Upper lobe of left lung (tissue), 6 donors: ENCODE measurements at regions not wholly inside any gene's neighbourhood (a gene's known extent, or its start where the extent isn't known, plus 50 kb on each side); places are given as distances from the start of the nearest gene placed in this dataset.

ENCODE experiments used
- ATAC-seq, 2 donors: fragments of 200-7000 bp; cut with Tn5 transposase; one replicate each; pipeline ENCODE4 v1.9.1; 2022; ENCODE audit warnings: mild to moderate bottlenecking in 2 of 2, moderate library complexity in 2 of 2; ENCODE audit not compliant: low FRiP score in 2 of 2
- DNase-seq, 2 donors: peaks; one replicate each; pipeline ENCODE4 v3.0.0-alpha.2; 2019 to 2020
- H3K27ac ChIP-seq, 4 donors: fragments of 200-600 bp; sonication (generic); one replicate each; pipeline ENCODE4 v1.5.1; 2016 to 2019
- H3K27me3 ChIP-seq, 4 donors: fragments of 200-600 bp; sonication (generic); one replicate each; pipeline ENCODE4 v1.5.1; 2017 to 2019
- H3K36me3 ChIP-seq, 4 donors: fragments of 200-600 bp; sonication (generic); one replicate each; pipeline ENCODE4 v1.5.1; 2016 to 2019
- H3K4me1 ChIP-seq, 4 donors: fragments of 200-600 bp; sonication (generic); one replicate each; pipeline ENCODE4 v1.5.1; 2018 to 2019
- H3K4me3 ChIP-seq, 4 donors: fragments of 200-600 bp; sonication (generic); one replicate each; pipeline ENCODE4 v1.5.1; 2017 to 2019; ENCODE audit warnings: mild to moderate bottlenecking in 2 of 4, moderate library complexity in 1 of 4
- H3K9me3 ChIP-seq, 4 donors: fragments of 200-600 bp; sonication (generic); one replicate each; pipeline ENCODE4 v1.5.1; 2018 to 2019
- EP300 ChIP-seq, 4 donors: sonication (generic); formaldehyde crosslinking; IDR thresholded peaks; one replicate each; pipeline ENCODE4 v1.5.1; 2017; ENCODE audit warnings: antibody characterized with exemption in 4 of 4, control low read depth in 2 of 4
- POLR2A ChIP-seq, 4 donors: fragments of 450-650 bp; IDR thresholded peaks; one replicate each; pipeline ENCODE4 v1.5.1; 2016 to 2017; ENCODE audit warnings: antibody characterized with exemption in 4 of 4, mild to moderate bottlenecking in 2 of 4
- POLR2AphosphoS5 ChIP-seq, 2 donors: sonication (generic); formaldehyde crosslinking; IDR thresholded peaks; one replicate each; pipeline ENCODE4 v1.5.1; 2017; ENCODE audit warnings: antibody characterized with exemption in 2 of 2
- WGBS, 2 donors: methylation state at CpG; one replicate each; pipeline ENCODE4 v1.1.5; 2017 to 2018; 5-methylcytosine and 5-hydroxymethylcytosine counted together
- TF ChIP-seq, protein P1 (sequence below), 6 experiments: fragments of 450-650 bp in 4 of 6; fragments of 200-600 bp in 2 of 6; sonication (generic) in 2 of 6; IDR thresholded peaks; one replicate each; pipeline ENCODE4 v1.5.1; 2016 to 2019; ENCODE audit warnings: antibody characterized with exemption in 6 of 6
- donor health status: DM: no; HTN: no; CAD: no; lungs with moderate emphysema.
- donor health status: DM: no; HTN: yes; CAD: no; lungs with severe emphysema.

DNA sequence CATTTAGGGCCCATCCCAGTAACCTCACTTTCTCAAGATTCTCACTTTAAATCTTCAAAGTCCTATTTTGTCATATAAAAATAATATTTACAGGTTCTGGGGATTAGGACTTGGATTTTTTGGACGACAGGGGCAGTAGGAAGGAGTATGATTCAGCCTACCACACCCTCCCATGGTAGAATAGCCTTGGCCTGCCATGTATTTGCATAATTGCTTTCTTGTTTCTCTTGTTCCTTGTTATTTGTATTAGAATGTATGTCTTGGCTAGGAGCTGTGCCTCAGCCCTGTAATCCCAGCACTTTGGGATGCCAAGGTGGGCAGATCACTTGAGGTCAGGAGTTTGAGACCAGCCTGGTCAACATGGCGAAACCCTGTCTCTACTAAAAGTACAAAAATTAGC, 92.5 kb downstream of the ELAPOR2 start:
- Histone ChIP-seq H3K4me3 (no peak overlapping the region), H3K27me3 (no peaks in the 10 kb centered on the region), H3K27ac (no peak overlapping the region), H3K4me1 (peaks cover 0 to 9% (median 2%) of the 10 kb centered on the region in 4 donors), H3K36me3 (no peaks in the 10 kb centered on the region), H3K9me3 (no peaks in the 10 kb centered on the region)
- TF ChIP-seq POLR2A (IDR thresholded peaks at IDR 0.05) (no peak), EP300 (IDR thresholded peaks at IDR 0.05) (no peak), POLR2AphosphoS5 (IDR thresholded peaks at IDR 0.05) (no peak)
- TF ChIP-seq, protein P1, sequence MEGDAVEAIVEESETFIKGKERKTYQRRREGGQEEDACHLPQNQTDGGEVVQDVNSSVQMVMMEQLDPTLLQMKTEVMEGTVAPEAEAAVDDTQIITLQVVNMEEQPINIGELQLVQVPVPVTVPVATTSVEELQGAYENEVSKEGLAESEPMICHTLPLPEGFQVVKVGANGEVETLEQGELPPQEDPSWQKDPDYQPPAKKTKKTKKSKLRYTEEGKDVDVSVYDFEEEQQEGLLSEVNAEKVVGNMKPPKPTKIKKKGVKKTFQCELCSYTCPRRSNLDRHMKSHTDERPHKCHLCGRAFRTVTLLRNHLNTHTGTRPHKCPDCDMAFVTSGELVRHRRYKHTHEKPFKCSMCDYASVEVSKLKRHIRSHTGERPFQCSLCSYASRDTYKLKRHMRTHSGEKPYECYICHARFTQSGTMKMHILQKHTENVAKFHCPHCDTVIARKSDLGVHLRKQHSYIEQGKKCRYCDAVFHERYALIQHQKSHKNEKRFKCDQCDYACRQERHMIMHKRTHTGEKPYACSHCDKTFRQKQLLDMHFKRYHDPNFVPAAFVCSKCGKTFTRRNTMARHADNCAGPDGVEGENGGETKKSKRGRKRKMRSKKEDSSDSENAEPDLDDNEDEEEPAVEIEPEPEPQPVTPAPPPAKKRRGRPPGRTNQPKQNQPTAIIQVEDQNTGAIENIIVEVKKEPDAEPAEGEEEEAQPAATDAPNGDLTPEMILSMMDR (IDR thresholded peaks at IDR 0.05): no peak
- no peak for ATAC-seq
- 77 to 79% methylated on average over 2 of the region's 2 CpGs for WGBS, 2 donors
- DNase-seq: no peak

DNA sequence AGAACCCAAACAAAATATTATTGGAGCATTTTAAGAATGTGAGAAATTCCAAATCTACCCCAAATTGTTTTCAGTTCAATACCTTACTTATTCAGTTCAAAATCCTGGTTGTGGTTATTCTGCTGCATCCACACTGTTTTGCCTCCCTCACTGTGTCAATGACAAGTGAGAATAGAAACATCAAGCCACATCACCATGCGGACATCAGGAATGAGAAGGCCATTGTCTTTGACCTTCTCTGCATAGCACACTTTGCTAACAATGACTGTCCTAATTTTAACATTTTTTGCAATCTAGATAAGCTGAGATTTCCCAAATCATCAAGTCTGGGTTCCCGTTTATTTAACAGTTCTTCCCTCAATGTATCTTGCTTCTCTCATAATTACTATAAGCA, 93.7 kb downstream of the ELAPOR2 start:
- Histone ChIP-seq H3K27ac (no peak overlapping the region), H3K36me3 (no peaks in the 10 kb centered on the region), H3K4me1 (peaks cover 0 to 9% (median 2%) of the 10 kb centered on the region in 4 donors), H3K9me3 (no peaks in the 10 kb centered on the region), H3K4me3 (no peak overlapping the region), H3K27me3 (no peaks in the 10 kb centered on the region)
- TF ChIP-seq EP300 (IDR thresholded peaks at IDR 0.05) (no peak), POLR2AphosphoS5 (IDR thresholded peaks at IDR 0.05) (no peak), POLR2A (IDR thresholded peaks at IDR 0.05) (no peak)
- TF ChIP-seq, protein P1 (IDR thresholded peaks at IDR 0.05): no peak
- ATAC-seq (no peak), DNase-seq (no peak)
- WGBS, 2 donors: 82 to 93% methylated on average over 2 of the region's 2 CpGs

DNA sequence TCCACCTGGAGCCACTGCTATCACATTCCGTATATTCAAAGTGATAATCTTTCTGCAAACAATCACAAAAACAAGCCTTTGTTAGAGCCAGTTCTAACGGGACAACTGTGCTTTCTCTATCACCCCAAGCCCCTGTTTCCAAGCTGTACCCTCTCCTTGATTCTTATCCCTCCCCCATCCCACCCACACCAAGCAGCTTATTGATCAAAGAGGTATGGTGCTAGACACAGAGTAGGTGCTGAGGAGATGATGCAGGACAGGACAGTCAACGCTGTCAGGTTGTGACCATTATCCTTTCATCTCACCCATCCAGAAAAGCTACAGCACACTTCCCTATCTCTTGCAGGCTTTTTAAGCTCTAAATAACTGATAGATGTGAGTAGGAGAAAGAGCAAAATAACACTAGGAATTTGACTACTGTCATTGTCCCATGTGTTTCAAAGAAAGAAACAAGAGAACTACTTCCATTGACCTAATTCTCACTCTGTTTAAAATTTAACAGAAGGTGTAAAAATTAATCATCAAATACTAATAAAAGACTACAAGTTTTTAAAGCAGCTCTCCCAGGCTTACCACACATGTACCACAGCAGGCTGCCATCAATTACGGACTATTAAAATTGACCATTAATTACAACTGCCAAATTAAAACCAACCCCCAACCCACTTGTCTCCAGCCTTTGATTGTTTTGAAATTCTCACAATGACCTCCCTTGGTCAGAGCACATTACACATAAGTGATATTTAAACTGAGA, 94.3 kb downstream of the ELAPOR2 start:
- WGBS, 2 donors: 75 to 80% methylated on average over 4 of the region's 4 CpGs
- Histone ChIP-seq H3K27me3 (no peaks in the 10 kb centered on the region), H3K9me3 (no peaks in the 10 kb centered on the region), H3K27ac (no peak overlapping the region), H3K36me3 (no peaks in the 10 kb centered on the region), H3K4me1 (peaks cover 0 to 9% (median 2%) of the 10 kb centered on the region in 4 donors), H3K4me3 (no peak overlapping the region)
- DNase-seq (no peak), ATAC-seq (no peak)
- TF ChIP-seq EP300 (IDR thresholded peaks at IDR 0.05) (no peak), POLR2A (IDR thresholded peaks at IDR 0.05) (no peak), POLR2AphosphoS5 (IDR thresholded peaks at IDR 0.05) (no peak)
- TF ChIP-seq, protein P1 (IDR thresholded peaks at IDR 0.05): no peak

DNA sequence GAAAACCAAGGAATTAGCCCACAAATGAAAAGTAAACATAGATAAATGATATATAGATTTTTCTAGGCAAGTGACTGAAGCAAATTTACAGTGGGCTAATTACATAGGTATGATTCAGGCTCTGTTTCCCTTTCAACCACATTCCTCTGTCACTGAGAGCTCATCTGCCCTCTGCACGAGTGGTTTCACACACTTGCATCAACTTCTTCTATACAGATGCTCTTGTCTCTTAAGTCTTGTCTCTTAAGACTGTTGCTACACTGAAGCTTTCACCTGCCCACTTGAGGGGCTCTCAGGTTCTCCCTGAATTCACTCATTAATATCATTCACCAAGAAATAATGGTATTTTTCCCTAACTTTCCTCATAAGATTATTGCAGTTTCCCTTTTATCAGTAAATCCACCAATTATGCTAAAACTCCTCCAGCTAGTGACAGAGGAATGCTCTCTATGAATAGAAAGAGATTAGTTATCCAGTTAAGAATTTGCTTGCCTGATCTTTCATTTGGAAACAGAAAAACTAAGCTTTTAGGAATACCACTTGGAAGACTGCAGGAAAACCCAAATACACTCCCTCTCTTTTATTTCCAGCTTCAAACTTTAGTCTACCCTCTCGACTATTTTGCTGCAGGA, 95.7 kb downstream of the ELAPOR2 start:
- DNase-seq: no peak
- Histone ChIP-seq H3K9me3 (no peaks in the 10 kb centered on the region), H3K36me3 (no peaks in the 10 kb centered on the region), H3K27me3 (no peaks in the 10 kb centered on the region), H3K27ac (no peak overlapping the region), H3K4me3 (no peak overlapping the region), H3K4me1 (peaks cover 0 to 5% (median 2%) of the 10 kb centered on the region in 4 donors)
- ATAC-seq: no peak
- TF ChIP-seq POLR2A (IDR thresholded peaks at IDR 0.05) (no peak), POLR2AphosphoS5 (IDR thresholded peaks at IDR 0.05) (no peak), EP300 (IDR thresholded peaks at IDR 0.05) (no peak)
- WGBS, 2 donors: 72 to 80% methylated on average over 2 of the region's 2 CpGs

DNA sequence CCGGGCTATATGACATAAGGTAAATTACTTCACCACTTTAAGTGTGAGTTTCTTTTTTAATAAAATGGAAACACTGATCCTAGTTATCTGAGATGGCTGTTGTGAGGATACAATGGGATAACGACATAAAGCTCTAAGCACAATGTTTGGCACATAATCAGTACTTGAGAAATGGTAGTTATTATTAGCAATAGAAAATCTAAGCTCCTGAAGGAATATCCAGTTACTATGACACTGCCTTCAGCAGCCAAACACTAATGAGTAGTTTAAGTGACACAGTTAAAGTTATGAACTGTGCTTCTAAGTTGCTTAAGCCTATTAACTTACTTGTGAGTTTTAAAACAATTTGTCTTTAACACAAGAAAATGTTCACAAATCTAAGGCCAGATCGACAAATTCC, 96.8 kb downstream of the ELAPOR2 start:
- 76 to 85% methylated on average over 3 of the region's 3 CpGs for WGBS, 2 donors
- Histone ChIP-seq H3K9me3 (no peaks in the 10 kb centered on the region), H3K36me3 (no peaks in the 10 kb centered on the region), H3K4me3 (no peak overlapping the region), H3K4me1 (no peaks in the 10 kb centered on the region), H3K27me3 (no peaks in the 10 kb centered on the region), H3K27ac (no peak overlapping the region)
- TF ChIP-seq POLR2A (IDR thresholded peaks at IDR 0.05): no peak
- TF ChIP-seq, protein P1 (IDR thresholded peaks at IDR 0.05): no peak
- no peak for TF ChIP-seq EP300 (IDR thresholded peaks at IDR 0.05)
- no peak for TF ChIP-seq POLR2AphosphoS5 (IDR thresholded peaks at IDR 0.05)
- DNase-seq (no peak), ATAC-seq (no peak)
